ENCODE measurements at regions not wholly inside any gene's neighbourhood (a gene's known extent, or its start where the extent isn't known, plus 50 kb on each side); places are given as distances from the start of the nearest gene placed in this dataset.
"Not testable (repeated sequence)": the region's sequence is repeated elsewhere in the genome, so short reads cannot be mapped to it uniquely, and the experiment has no call there.

DNA sequence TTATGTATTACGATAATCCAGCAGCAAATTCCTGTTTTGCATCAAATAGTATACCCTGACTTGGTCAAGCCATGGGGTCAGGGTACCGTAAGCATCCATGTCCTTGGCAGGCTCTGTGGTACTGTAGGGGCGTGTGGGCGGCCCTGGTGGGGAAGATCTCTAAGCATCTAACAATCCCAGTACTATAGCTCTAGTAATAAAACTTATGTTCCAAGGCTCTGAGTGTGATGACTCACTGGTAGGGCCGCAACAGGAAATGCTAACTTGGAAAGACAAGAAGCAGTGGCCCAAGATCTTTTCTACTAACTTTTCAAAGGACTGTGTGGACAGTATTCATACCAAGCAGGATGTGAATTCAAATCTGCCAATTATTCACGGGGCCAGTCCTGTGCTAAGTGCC is 63.8 kb downstream of the CLEC18A start:
- peak; percentile 8 for DNase-seq (ENCODE audit: low spot score)

DNA sequence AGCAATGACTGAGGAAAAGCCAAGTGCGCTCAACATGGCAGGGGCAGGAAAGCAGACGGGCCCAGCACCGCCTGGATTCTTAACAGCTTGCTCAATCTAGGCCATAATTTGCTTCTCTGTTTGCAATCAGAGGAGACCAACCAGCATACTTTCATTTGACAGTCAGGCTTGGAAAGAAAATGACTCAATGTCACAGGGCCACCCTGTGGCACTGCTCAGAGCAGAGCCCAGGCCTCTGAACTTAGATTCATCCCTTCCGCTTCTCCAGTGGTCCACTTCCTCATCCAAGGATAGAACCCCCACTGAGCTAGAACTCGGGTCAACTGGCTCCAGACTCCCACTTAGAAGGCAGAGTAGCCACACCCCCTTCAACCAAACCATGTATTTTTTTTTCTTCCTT is 65.6 kb downstream of the CLEC18A start:
- DNase-seq (ENCODE audit: low spot score), result peak; percentile 2

DNA sequence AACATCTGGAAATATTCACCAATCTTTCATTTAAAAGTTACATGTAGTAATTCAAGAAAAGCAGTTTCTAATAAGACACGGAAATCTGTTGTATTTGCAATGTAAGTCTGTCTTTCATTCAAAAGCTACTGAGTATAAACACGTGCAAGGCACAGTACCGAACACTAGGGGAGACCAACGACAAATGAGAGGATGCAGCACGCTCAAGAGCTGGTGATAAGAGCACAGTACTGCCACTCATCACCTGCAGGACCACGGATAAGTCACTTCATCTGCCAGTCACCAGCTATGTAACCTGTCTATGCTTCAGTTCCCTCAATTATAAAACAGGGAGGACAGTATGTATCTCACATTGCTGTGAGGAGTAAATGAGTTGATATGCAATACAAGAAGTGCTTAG is 67.1 kb downstream of the CLEC18A start:
- no peak for DNase-seq (ENCODE audit: low spot score)

DNA sequence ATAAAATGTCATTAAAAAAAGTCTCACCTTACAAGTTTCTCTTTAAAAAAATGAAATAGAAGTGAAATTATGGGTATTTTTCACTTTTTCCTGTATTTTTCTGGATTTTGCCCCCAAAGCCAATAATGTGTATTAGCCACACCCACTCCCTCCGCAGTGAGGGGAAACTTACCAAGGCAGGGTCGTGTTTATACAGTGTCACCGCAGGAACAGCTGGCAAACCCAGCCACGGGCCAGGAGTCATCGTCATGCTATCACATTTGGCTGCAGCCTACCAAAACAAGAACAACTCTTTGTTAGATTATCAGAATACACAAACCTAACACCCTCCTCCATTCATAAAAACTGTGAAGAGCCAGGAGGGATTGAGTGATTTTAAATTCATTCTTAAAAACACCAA is 72.1 kb downstream of the CLEC18A start:
- not testable (repeated sequence) for DNase-seq (ENCODE audit: low spot score)

DNA sequence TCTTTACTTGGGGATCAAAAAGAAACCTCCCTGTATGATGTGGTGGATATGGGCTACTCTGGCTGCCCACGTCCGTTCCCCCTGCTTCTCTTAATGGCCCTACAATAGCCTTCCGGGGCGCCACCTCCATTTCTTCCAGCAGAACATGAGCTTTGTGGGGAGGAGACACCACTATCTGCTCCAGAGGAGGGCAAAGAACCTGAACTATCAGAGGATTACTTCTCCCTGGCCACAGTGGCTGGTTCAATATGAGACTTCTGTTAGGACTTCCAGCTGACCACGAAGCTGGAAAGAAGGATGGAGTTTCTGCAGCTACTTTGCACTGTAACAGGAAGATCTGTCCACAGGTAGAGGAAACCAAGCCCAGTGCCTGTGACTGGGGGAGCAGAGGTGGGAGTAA is 72.8 kb downstream of the CLEC18A start:
- DNase-seq (ENCODE audit: low spot score), result not testable (repeated sequence)

DNA sequence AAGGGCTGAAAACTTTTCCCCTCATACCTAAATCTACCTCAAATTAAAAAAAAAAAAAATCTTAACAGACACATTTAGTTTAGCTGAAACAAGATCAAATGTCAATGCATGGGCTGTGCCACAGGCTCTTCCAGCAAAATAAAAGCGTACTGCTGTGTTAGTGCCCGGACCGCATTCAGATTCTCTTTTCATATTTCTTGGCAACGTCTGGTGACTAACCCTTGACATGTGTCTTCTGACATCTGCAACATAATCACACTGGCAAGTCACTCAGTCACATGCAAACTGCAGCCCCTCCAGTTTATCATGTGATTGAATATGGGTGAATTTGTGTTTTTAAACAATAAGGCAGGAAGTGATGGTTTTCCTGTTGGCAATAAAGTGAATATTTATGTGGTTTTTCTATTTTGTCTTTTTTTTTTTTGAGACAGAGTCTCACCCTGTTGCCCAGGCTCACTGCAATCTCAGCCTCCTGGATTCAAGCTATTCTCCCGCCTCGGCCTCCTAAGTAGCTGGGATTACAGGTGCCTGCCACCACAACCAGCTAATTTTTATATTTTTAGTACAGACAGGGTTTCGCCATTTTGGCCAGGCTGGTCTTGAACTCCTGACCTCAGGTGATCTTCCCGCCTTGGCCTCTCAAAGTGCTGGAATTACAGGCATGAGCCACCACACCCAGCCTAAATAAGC is 75.2 kb downstream of the CLEC18A start:
- DNase-seq (ENCODE audit: low spot score), result peak; percentile 17

DNA sequence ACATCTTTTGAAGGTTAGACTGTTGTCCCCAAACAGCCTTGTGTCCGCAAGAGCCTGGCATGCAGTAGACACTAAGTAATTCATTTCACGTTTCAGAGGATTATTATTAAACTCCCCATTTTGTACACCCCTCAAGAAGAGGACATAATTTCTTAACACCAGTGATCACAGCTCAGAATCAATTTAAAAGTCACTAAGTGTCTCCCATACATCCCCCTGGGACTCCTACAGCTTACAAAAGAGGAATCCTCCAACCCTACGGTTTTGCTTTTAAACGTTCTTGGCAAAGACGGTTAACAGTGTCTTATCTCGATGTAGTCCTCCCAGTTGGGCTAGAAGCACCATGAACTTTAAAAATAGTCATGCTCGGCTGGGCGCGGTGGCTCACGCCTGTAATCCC is 81.2 kb upstream of the PDPR start:
- not testable (repeated sequence) for DNase-seq (ENCODE audit: low spot score)

DNA sequence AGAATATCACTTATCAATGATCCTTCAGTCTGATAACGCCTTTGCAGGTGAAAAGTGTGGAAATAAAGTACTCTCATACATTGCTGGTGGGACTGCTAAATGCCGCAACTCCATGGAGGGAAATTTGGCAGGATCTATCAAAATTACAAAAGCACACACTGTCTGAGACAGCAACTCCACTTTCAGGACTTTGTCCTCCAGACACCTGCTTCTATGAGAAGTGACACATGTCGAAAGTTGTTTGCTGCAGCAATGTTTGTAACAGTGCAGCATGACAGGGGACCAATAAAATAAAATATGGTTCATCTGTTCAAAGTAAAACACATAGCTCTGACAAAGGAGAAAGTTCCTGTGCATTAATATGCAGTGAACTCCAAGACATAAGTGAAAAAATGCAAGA is 76.2 kb upstream of the PDPR start:
- DNase-seq (ENCODE audit: low spot score), result not testable (repeated sequence)

DNA sequence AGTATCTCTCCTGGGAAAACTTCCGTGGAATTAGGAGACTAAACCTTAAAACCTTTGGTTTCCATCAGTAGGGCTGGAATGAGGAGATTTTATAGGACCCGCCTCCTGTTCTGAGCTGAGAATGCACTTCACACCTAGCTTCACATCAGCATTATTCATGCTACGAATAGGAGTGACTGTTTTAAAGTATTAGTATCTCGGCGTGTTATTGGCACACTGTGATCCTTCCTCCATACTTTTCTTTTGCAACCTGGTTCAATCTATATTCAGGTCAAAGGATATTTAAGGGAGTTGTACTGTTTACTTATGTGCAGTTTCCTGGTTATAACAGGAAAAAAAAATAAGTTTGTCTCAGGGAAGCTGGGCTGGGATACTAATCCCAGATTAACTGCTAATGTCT is 73.6 kb upstream of the PDPR start:
- DNase-seq (ENCODE audit: low spot score), result not testable (repeated sequence)

DNA sequence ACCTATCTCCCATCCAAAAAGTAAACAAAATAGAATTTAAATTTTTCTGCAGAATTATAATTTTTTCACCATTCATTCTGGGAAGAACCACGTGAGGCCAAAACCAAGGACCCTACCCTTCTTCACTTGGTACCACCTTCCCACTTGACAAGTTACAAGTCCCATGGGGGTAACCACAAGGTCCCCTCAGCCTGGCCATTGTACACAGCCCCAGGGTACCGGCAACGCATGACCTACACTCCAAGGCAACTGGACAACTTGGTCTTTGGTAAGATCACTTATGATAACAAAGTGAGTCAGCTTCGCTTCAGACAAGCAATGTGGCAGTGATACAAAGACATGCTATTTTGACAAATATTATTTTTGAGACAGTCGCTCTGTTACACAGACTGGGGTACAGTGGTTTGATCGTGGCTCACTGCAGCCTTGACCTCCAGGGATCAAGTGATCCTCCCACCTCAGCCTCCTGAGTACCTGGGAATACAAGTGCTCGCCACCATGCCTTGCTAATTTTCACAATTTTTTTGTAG is 70.5 kb upstream of the PDPR start:
- DNase-seq (ENCODE audit: low spot score), result peak; percentile 3

DNA sequence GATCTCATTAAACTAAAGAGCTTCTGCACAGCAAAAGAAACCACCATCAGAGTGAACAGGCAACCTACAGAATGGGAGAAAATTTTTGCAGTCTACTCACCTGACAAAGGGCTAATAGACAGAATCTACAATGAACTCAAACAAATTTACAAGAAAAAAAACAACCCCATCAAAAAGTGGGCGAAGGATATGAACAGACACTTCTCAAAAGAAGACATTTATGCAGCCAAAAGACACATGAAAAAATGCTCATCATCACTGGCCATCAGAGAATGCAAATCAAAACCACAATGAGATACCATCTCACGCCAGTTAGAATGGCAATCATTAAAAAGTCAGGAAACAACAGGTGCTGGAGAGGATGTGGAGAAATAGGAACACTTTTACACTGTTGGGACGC is 67.6 kb upstream of the PDPR start:
- not testable (repeated sequence) for DNase-seq (ENCODE audit: low spot score)

DNA sequence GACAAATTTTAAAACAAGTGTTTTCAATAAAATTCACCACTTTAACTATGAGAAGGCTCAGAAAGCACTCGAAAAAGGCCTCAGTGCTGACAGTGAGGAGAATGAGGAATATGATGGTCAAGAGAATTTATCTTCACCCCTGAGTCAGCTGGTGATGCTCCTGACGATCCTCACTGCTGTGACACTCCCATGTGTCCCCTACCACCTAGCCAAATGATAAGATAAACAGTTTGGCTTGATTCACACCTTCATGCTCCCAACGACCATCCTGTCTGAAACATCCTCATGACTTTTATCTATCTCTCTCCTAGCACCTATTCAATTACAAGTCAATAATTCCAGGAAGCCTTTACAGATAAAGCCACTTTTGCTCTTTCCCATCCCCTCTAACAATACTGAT is 66.0 kb upstream of the PDPR start:
- DNase-seq (ENCODE audit: low spot score), result not testable (repeated sequence)

DNA sequence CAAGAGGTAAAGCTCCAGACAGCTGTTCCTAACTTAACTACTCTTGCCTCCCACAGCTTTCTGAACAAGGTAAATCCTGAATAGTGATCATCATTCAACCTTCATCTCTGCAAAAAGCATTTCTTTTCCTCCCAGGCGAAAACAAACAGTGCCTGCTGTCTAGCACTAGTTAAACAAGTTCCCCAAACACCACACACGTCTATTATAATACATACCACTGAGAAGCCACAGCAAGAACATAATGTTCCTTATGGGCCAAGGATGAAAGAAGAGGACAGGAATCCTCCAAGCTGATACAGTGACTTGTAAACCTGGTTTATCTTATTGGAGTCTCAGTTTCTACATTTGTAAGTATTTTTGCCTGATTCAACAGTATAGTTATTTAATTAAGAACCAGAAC is 56.1 kb upstream of the PDPR start:
- not testable (repeated sequence) for DNase-seq (ENCODE audit: low spot score)

DNA sequence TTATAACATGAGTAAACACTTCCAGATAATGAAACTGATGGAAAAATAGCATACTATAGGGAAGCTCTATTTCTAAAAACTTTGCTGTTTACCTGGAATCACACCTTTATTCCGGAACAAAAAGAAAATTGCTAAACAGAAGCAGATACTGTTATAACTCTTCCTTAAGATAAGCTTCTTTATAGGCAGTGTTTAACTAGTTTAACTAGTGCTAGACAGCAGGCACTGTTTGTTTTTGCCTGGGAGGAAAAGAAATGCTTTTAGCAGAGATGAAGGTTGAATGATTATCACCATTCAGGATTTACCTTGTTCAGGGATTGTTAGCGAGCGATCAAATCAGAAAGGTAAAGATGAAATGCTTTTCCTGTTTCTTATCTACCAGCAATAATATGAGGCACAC is 54.7 kb upstream of the PDPR start:
- DNase-seq (ENCODE audit: low spot score), result not testable (repeated sequence)

DNA sequence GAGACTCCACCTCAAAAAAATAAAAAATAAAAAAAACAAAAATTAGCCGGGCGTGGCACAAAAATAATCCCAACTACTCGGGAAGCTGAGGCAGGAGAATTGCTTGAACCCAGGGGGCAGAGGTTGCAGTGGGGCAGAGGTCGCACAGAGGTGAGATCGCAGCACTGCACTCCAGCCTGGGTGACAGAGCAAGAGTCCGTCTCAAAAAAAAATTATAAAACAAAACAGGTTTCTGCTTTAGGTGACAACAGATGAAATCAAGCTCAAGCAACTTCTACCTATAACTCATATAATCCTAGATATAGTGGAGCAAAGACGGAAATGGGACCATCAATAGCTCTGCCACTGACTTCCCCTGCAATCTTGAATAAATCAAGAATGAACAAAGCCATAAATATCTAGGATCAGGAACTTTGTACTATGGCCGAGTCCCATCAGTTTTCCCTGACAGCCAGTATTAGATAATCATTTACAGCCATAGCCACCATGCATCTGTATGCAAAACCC is 53.6 kb upstream of the PDPR start:
- DNase-seq (ENCODE audit: low spot score), result not testable (repeated sequence)

DNA sequence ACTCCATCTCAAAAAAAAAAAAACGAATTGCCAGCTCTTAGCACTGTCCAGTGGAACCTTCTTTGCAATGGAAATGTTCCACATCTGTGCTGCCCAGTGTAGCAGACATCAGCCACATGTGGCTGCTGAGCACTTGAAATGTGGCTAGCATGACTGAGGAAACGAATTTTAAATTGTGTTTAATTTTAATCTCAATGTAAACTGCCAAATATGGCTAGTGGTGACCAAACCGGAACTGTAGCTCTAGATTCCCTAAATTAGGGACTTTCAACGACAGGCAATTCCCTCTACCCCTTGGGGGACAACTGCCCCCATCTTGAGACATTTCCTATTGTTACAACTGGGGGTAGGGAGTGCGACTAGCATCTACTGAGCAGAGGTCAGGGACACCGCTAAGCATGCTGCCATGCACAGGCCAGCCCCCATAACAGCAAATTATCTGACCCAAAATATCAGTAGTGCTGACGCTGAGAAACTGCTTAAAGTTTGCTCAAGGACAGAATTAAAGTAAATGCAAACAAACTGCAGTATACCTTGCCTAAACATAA is 52.4 kb upstream of the PDPR start:
- DNase-seq (ENCODE audit: low spot score), result not testable (repeated sequence)

DNA sequence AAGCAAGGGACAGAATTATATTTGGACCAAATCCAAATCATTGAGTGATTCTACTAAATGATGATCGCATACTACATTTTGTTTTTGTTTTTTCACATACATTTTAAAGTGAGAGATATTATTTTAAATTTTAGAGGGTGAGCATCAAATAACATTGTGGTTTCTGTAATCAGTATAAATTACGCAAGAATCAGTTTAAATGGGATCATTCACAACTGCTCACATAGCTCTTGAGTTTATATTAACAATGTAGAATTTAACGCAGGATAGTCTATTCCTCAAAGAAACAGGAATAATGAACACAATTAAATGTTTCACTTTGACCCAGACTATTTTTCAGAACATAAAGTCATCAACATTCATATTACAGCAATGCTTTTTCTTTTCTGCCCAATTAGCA is 51.2 kb upstream of the PDPR start:
- not testable (repeated sequence) for DNase-seq (ENCODE audit: low spot score)

Data from AG08396 (cell line).